ENCODE measurements at regions not wholly inside any gene's neighbourhood (a gene's known extent, or its start where the extent isn't known, plus 50 kb on each side); places are given as distances from the start of the nearest gene placed in this dataset.

DNA sequence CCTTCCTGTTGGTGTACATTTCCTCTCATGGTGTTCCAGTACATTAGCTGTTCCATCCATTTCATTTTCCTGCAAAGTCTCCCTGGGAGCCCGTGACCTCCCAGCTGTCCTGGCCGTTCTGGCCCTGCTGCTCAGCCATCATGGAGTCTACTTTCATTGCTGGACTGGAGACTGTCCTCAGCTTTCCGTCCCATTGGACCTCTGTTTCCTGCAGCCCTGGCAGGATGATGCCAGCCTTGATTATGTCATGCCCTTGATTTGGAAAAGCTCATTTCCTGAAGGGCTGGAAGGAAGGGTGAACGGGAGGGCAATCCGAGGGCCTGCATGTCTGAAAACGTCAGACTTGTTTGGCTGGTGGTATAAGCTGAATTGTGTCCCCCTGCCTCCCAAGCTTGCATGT is 205.5 kb upstream of the HS6ST1 start:
- no peaks in the 10 kb centered on the region for H3K36me3 ChIP-seq (ENCODE audit: control insufficient read depth, insufficient read depth, low read length)
- H3K27ac ChIP-seq (ENCODE audit: extremely low read depth, low read depth, low read length), result no peak overlapping the region
- in situ Hi-C loops (cut with MboI), result no loop called here
- ChIA-PET CTCF (ENCODE audit: low intra/inter-chr PET ratio) (no interaction called here), POLR2A (no interaction called here)
- H3K4me3 ChIP-seq, result no peak overlapping the region
- H3K9ac ChIP-seq (ENCODE audit: insufficient read depth in 1 of 2, low read depth in 2 of 2, low read length in 2 of 2), result no peak overlapping the region
- WGBS (ENCODE audit: insufficient coverage, low coverage, missing lambda C conversion rate), result 2% methylated on average over 6 of the region's 6 CpGs
- peaks cover 10 to 75% of the 10 kb centered on the region in 2 experiments; a peak in 3 of 5 replicates for H3K27me3 ChIP-seq (ENCODE audit: control insufficient read depth in 2 of 2, insufficient read depth in 2 of 2, low read length in 2 of 2)
- no peak overlapping the region for H2AFZ ChIP-seq (ENCODE audit: low read depth, low read length)
- no peaks in the 10 kb centered on the region for H4K20me1 ChIP-seq (replicated peaks; ENCODE audit: control insufficient read depth, insufficient read depth, low read length)
- no peak for FAIRE-seq
- H3K9me3 ChIP-seq (replicated peaks; ENCODE audit: control insufficient read depth, insufficient read depth, low read depth, low read length), result no peaks in the 10 kb centered on the region
- DNase-seq (ENCODE audit: extremely low read depth in 1 of 4, low spot score in 3 of 4), result no peak
- intact Hi-C loops (cut with micrococcal nuclease), result no loop called here
- no TSS peak for BruUV-seq (replicated peaks)
- H3K79me2 ChIP-seq (ENCODE audit: control insufficient read depth, insufficient read depth, low read length), result no peaks in the 10 kb centered on the region
- no peak for ATAC-seq
- H3K4me1 ChIP-seq (replicated peaks in 1 of 2; ENCODE audit: control insufficient read depth in 2 of 2, insufficient read depth in 2 of 2, low read length in 2 of 2), result no peaks in the 10 kb centered on the region; a peak in 1 of 5 replicates
- no peaks in the 10 kb centered on the region for H3K9me1 ChIP-seq (ENCODE audit: control insufficient read depth, insufficient read depth, low read length)
- TF ChIP-seq EHMT2 (IDR thresholded peaks at IDR 0.05) (no peak), ZNF717 (CRISPR knock-in tag; IDR thresholded peaks at IDR 0.05) (no peak), PURB (CRISPR knock-in tag; IDR thresholded peaks at IDR 0.05; ENCODE audit: low read depth) (no peak), BRCA1 (IDR thresholded peaks at IDR 0.05) (no peak), BRCA1 (CRISPR knock-in tag; IDR thresholded peaks at IDR 0.05) (no peak), HOXB6 (CRISPR knock-in tag; IDR thresholded peaks at IDR 0.05; ENCODE audit: borderline replicate concordance) (no peak)
- TF ChIP-seq, protein P1, sequence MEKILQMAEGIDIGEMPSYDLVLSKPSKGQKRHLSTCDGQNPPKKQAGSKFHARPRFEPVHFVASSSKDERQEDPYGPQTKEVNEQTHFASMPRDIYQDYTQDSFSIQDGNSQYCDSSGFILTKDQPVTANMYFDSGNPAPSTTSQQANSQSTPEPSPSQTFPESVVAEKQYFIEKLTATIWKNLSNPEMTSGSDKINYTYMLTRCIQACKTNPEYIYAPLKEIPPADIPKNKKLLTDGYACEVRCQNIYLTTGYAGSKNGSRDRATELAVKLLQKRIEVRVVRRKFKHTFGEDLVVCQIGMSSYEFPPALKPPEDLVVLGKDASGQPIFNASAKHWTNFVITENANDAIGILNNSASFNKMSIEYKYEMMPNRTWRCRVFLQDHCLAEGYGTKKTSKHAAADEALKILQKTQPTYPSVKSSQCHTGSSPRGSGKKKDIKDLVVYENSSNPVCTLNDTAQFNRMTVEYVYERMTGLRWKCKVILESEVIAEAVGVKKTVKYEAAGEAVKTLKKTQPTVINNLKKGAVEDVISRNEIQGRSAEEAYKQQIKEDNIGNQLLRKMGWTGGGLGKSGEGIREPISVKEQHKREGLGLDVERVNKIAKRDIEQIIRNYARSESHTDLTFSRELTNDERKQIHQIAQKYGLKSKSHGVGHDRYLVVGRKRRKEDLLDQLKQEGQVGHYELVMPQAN (IDR thresholded peaks at IDR 0.05; ENCODE audit: borderline replicate concordance), result no peak
- TF ChIP-seq, protein P2, sequence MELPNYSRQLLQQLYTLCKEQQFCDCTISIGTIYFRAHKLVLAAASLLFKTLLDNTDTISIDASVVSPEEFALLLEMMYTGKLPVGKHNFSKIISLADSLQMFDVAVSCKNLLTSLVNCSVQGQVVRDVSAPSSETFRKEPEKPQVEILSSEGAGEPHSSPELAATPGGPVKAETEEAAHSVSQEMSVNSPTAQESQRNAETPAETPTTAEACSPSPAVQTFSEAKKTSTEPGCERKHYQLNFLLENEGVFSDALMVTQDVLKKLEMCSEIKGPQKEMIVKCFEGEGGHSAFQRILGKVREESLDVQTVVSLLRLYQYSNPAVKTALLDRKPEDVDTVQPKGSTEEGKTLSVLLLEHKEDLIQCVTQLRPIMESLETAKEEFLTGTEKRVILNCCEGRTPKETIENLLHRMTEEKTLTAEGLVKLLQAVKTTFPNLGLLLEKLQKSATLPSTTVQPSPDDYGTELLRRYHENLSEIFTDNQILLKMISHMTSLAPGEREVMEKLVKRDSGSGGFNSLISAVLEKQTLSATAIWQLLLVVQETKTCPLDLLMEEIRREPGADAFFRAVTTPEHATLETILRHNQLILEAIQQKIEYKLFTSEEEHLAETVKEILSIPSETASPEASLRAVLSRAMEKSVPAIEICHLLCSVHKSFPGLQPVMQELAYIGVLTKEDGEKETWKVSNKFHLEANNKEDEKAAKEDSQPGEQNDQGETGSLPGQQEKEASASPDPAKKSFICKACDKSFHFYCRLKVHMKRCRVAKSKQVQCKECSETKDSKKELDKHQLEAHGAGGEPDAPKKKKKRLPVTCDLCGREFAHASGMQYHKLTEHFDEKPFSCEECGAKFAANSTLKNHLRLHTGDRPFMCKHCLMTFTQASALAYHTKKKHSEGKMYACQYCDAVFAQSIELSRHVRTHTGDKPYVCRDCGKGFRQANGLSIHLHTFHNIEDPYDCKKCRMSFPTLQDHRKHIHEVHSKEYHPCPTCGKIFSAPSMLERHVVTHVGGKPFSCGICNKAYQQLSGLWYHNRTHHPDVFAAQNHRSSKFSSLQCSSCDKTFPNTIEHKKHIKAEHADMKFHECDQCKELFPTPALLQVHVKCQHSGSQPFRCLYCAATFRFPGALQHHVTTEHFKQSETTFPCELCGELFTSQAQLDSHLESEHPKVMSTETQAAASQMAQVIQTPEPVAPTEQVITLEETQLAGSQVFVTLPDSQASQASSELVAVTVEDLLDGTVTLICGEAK (IDR thresholded peaks at IDR 0.05), result no peak
- TF ChIP-seq, protein P2 (CRISPR knock-in tag; IDR thresholded peaks at IDR 0.05), result no peak
- TF ChIP-seq, protein P3, sequence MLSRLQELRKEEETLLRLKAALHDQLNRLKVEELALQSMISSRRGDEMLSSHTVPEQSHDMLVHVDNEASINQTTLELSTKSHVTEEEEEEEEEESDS (CRISPR knock-in tag; IDR thresholded peaks at IDR 0.05), result no peak
- no peak overlapping the region for H3K4me2 ChIP-seq (ENCODE audit: insufficient read depth, low read length)
